HepG2 (cell line): ENCODE measurements at regions not wholly inside any gene's neighbourhood (a gene's known extent, or its start where the extent isn't known, plus 50 kb on each side); places are given as distances from the start of the nearest gene placed in this dataset.

Experiments
- CTCF ChIP-seq: sonication (generic); formaldehyde crosslinking; IDR thresholded peaks from 2 replicates; pipeline ENCODE4 v1.5.0; 2020; ENCODE audit warnings: mild to moderate bottlenecking, missing genetic modification reagents, moderate library complexity
- GMEB1 ChIP-seq: sonication (generic); formaldehyde crosslinking; IDR thresholded peaks from 2 replicates; pipeline ENCODE4 v1.5.1; 2020; ENCODE audit warnings: missing genetic modification reagents, mild to moderate bottlenecking, borderline replicate concordance
- MAFK ChIP-seq, 2 experiments: IDR thresholded peaks in 1 of 2; conservative IDR thresholded peaks in 1 of 2; 2 replicates each; pipeline ENCODE4 v1.6.1; 2011; ENCODE audit warnings: improper control_type of control experiment in 2 of 2, low read length in 2 of 2
- PRPF4 ChIP-seq: fragments of 200-400 bp; formaldehyde crosslinking; IDR thresholded peaks from 2 replicates; pipeline ENCODE4 v1.6.1; 2016; ENCODE audit warnings: low read length, low read depth; ENCODE audit not compliant: poor library complexity, severe bottlenecking
- SKI ChIP-seq: fragments of 450-650 bp; IDR thresholded peaks from one replicate; pipeline ENCODE4 v1.6.1; 2018; ENCODE audit warnings: mild to moderate bottlenecking; ENCODE audit not compliant: partially characterized antibody
- ZNF468 ChIP-seq: sonication (generic); formaldehyde crosslinking; IDR thresholded peaks from 2 replicates; pipeline ENCODE4 v1.8.0; 2022; ENCODE audit warnings: mild to moderate bottlenecking, moderate library complexity, missing genetic modification reagents
- ZNF510 ChIP-seq: sonication (generic); formaldehyde crosslinking; IDR thresholded peaks from 2 replicates; pipeline ENCODE4 v1.4.0; 2020; ENCODE audit warnings: low read depth, mild to moderate bottlenecking, missing genetic modification reagents
- ZNF768 ChIP-seq: sonication (generic); formaldehyde crosslinking; IDR thresholded peaks from 2 replicates; pipeline ENCODE4 v1.4.0; 2020; ENCODE audit warnings: missing genetic modification reagents

- TF ChIP-seq SKI, result no peak
- TF ChIP-seq PRPF4, result no peak
- TF ChIP-seq ZNF510 (CRISPR knock-in tag), result no peak
- no peak for TF ChIP-seq GMEB1
- TF ChIP-seq ZNF468 (CRISPR knock-in tag), result no peak
- no peak for TF ChIP-seq CTCF
- TF ChIP-seq ZNF768 (CRISPR knock-in tag), result no peak
- no peak for TF ChIP-seq MAFK (conservative IDR thresholded peaks at IDR 0.05 in 1 of 2, IDR thresholded peaks at IDR 0.05 in 1 of 2; ENCODE audit: low read length in 2 of 2)
Observed at GRCh38 chr2:14994721-14995120, 362.2 kb downstream of the LRATD1 start.
